Kidney (tissue), 13 donors: ENCODE measurements at regions not wholly inside any gene's neighbourhood (a gene's known extent, or its start where the extent isn't known, plus 50 kb on each side); places are given as distances from the start of the nearest gene placed in this dataset.
A peak's percentile ranks its signal among the peaks of the same experiment; 100 is the strongest.

Experiments used
- DNase-seq, 5 donors: peaks; one replicate each; pipeline ENCODE4 v3.0.0-alpha.2; 2013 to 2020
- FAIRE-seq: peaks from 2 replicates; lab custom pipeline; 2012; peaks lifted over from hg19 to GRCh38; lab: Jason Lieb, UNC
- H3K27ac ChIP-seq, 2 donors: one replicate each; pipeline ENCODE4 v1.7.0; 2013; ENCODE audit warnings: low read depth in 2 of 2, low read length in 2 of 2, inconsistent platforms in 1 of 2
- H3K27me3 ChIP-seq: one replicate; pipeline ENCODE4 v1.7.1; 2013; ENCODE audit warnings: low read length, inconsistent platforms; ENCODE audit not compliant: control insufficient read depth, insufficient read depth
- H3K36me3 ChIP-seq, 3 donors: one replicate each; pipeline versions ENCODE4 v1.7.0 to v1.7.1; 2013; ENCODE audit warnings: low read length in 3 of 3, control low read depth in 1 of 3, inconsistent platforms in 1 of 3; ENCODE audit not compliant: insufficient read depth in 3 of 3, control insufficient read depth in 2 of 3
- H3K4me1 ChIP-seq, 3 donors: one replicate each; pipeline versions ENCODE4 v1.7.0 to v1.7.1; 2013; ENCODE audit warnings: low read length in 3 of 3, inconsistent platforms in 1 of 3, low read depth in 1 of 3; ENCODE audit not compliant: control insufficient read depth in 2 of 3, insufficient read depth in 2 of 3
- H3K4me3 ChIP-seq, 3 donors: one replicate each; pipeline versions ENCODE4 v1.7.0 to v1.8.1; 2013; ENCODE audit warnings: low read length in 3 of 3, control low read depth in 1 of 3, inconsistent platforms in 1 of 3
- H3K9ac ChIP-seq, 3 donors: one replicate each; pipeline versions ENCODE4 v1.7.0 to v1.7.1; 2013; ENCODE audit warnings: low read length in 3 of 3, control low read depth in 1 of 3, inconsistent platforms in 1 of 3
- H3K9me3 ChIP-seq, 3 donors: one replicate each; pipeline versions ENCODE4 v1.7.0 to v1.7.1; 2013; ENCODE audit warnings: low read length in 3 of 3, control low read depth in 1 of 3, inconsistent platforms in 1 of 3; ENCODE audit not compliant: control insufficient read depth in 2 of 3, insufficient read depth in 1 of 3
- CTCF ChIP-seq: IDR thresholded peaks from 3 replicates; pipeline ENCODE4 v1.5.1; 2012; ENCODE audit warnings: mild to moderate bottlenecking, moderate library complexity, borderline replicate concordance; ENCODE audit not compliant: insufficient read depth; ENCODE audit errors: extremely low read depth
- intact Hi-C: fragments of 100-400 bp; cut with DNase I; formaldehyde crosslinking; loops from one replicate; pipeline ENCODE4 v1.11.1; 2022
- donor health status: control.
- donor health status: control.
- donor health status: control.
- donor health status: control.
- donor health status: control.
- donor health status: DM: yes; HTN: yes; CAD: no.
- donor health status: Normal renal cell carcinoma (clear cell type).

- Histone ChIP-seq H3K27ac (no peak overlapping the region), H3K36me3 (no peaks in the 10 kb centered on the region), H3K9me3 (peaks cover 0 to 3% (median 0%) of the 10 kb centered on the region in 3 donors), H3K9ac (no peak overlapping the region), H3K4me3 (no peak overlapping the region), H3K4me1 (no peaks in the 10 kb centered on the region), H3K27me3 (no peaks in the 10 kb centered on the region)
- DNase-seq (no peak), FAIRE-seq (no peak)
- intact Hi-C loops = no loop called here
- no peak for TF ChIP-seq CTCF
These were observed 94.1 kb upstream of the XYLT1 start for GRCh38 chr16:17564856-17565255.

GRCh38 chr16:17563323-17564091, 92.7 kb upstream of the XYLT1 start:
- FAIRE-seq = no peak
- no peaks in the 10 kb centered on the region for H3K36me3 ChIP-seq
- no peaks in the 10 kb centered on the region for H3K27me3 ChIP-seq
- DNase-seq = no peak
- H3K4me1 ChIP-seq = no peaks in the 10 kb centered on the region
- H3K9me3 ChIP-seq = peaks cover 0 to 3% (median 0%) of the 10 kb centered on the region in 3 donors
- no peak overlapping the region for H3K27ac ChIP-seq
- intact Hi-C loops = no loop called here
- TF ChIP-seq CTCF = no peak
- H3K4me3 ChIP-seq = no peak overlapping the region
- no peak overlapping the region for H3K9ac ChIP-seq

GRCh38 chr16:17561056-17561455, 90.3 kb upstream of the XYLT1 start:
- Histone ChIP-seq H3K27me3 (no peaks in the 10 kb centered on the region), H3K4me1 (no peaks in the 10 kb centered on the region), H3K36me3 (no peaks in the 10 kb centered on the region), H3K4me3 (no peak overlapping the region), H3K9ac (no peak overlapping the region), H3K27ac (no peak overlapping the region), H3K9me3 (peaks cover 0 to 3% (median 0%) of the 10 kb centered on the region in 3 donors)
- FAIRE-seq (no peak), DNase-seq (peak in 3 of 5 donors; percentile 3 to 30 (median 26))
- TF ChIP-seq CTCF = no peak
- intact Hi-C loops = no loop called here
